Testis (tissue), 2 donors: ENCODE measurements at regions not wholly inside any gene's neighbourhood (a gene's known extent, or its start where the extent isn't known, plus 50 kb on each side); places are given as distances from the start of the nearest gene placed in this dataset.

Experiments
- CTCF ChIP-seq, 3 experiments: fragments of 450-650 bp in 2 of 3; fragments of 200-600 bp in 1 of 3; sonication (generic) in 1 of 3; IDR thresholded peaks; one replicate each; pipeline ENCODE4 v1.5.1; 2016 to 2019; ENCODE audit warnings: antibody characterized with exemption in 3 of 3, mild to moderate bottlenecking in 2 of 3, moderate library complexity in 1 of 3
- POLR2A ChIP-seq: fragments of 450-650 bp; IDR thresholded peaks from one replicate; pipeline ENCODE4 v1.6.1; 2017; ENCODE audit warnings: antibody characterized with exemption, mild to moderate bottlenecking, moderate library complexity

GRCh38 chr20:11675920-11676629 lies 241.6 kb upstream of the BTBD3 start:
- TF ChIP-seq CTCF (IDR thresholded peaks at IDR 0.05) (no peak), POLR2A (no peak)
